ENCODE measurements at regions not wholly inside any gene's neighbourhood (a gene's known extent, or its start where the extent isn't known, plus 50 kb on each side); places are given as distances from the start of the nearest gene placed in this dataset.

DNA sequence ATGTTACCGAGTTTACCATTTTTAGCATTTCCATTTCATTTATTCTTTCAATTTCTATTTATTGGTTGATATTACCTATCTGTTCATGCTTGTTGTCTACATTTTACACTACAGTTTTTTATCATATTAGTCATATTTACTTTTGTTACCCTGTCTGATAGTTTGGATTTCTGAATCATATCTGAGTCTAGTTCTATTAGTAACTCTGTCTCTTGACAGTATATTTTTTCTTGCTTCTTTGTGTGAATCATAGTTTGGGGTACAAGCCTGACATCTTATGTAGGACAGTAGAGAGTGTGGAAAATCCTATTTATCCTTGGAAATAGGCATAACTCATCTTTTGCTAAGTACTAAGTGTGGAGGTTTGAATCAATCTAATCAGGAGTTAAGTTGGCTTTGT lies 263.9 kb upstream of the SESN3 start:
- in situ Hi-C loops (cut with MboI; ENCODE audit: low sequenced_read_pairs), result no loop called here

DNA sequence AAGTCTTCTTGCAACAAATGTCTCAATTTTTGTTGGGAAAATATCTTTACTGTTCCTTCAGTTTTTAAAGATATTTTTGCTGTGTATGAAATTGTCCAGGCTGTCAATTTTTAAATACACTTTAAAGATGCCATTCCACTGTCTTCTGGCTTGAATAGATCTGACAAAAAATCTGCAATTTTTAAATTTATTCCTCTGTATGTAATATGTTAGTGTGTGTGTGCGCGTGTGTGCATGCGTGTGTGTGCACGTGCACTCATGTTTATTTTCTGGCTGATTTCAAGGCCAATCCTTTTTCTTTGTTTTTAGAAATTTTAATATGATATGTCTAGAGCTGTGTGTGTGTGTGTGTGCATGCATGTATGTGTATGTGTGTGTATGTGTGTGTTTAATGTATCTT lies 263.2 kb upstream of the SESN3 start:
- in situ Hi-C loops (cut with MboI; ENCODE audit: low sequenced_read_pairs), result no loop called here

DNA sequence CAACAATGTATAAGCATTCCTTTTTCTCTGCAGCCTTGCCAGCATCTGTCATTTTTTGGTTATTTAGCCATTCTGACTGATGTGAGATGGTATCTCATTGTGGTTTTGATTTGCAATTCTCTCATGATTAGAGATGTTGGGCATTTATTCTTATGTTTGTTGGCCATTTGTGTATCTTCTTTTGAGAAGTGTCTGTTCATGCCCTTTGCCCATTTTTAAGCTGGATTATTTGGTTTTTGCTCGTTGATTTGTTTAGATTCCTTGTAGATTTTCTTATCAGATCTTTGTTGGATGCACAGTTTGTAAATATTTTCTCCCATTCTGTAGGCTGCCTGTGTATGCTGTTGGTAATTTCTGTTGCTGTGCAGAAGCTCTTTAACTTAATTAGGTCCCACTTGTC lies 259.6 kb upstream of the SESN3 start:
- in situ Hi-C loops (cut with MboI; ENCODE audit: low sequenced_read_pairs), result no loop called here

DNA sequence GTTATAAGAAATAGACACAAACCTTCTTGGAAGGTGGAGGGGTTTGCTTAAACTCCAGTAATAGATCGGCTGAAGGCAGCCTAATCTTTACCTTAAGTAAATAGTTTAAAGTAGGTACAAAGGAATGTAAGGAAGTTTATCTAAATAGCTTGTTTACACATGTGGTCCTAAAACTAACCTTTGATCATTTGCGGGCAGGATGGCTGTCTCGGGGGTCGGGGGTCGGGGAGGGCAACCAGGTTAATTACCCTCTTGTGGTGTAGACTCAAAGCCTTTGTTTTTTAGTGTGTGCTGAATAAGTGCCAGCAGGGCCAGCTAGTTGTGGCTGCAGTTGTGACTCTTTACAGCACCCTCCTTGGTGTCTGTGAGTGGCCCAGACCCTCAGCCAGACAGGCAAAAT lies 256.9 kb upstream of the SESN3 start:
- in situ Hi-C loops (cut with MboI; ENCODE audit: low sequenced_read_pairs), result no loop called here

DNA sequence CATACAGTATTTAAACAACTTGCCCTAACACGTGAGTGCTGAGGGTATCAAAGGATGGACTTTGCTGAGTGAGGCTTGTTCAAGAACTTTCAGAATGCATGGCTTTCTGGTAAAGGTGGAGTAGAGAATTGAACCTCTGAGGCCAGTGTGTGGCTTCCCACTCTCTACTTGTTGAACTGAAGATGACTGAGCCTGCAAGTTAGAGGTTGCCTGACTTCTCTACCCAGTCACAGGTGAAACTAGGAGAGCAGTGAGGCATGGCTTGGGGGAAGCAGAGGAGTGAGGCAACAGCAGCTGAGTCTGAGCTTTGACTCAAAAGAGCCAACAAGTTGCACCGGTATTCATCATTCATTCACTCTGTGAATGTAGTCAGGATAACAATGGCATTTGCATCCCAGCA lies 256.4 kb upstream of the SESN3 start:
- in situ Hi-C loops (cut with MboI; ENCODE audit: low sequenced_read_pairs), result no loop called here

DNA sequence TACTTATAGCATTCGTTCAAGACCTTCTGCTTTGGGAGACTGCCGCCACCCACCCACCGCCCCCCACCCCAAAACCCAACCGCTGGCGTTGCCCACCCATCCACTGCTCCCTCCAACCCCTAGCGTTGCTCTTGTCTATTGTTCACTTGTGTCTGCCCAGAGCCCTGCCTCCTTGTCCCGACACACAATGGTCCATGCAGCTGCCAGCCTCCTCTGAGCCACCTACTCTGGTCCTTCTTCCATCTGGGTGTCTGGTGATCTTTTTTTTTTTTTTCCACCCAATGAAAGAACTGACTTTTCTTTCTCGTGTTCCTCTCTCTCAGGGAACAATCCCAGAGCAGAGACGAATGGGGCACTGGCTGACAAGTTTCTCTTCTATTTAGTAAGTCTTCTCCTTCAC lies 256.0 kb upstream of the SESN3 start:
- in situ Hi-C loops (cut with MboI; ENCODE audit: low sequenced_read_pairs), result no loop called here

DNA sequence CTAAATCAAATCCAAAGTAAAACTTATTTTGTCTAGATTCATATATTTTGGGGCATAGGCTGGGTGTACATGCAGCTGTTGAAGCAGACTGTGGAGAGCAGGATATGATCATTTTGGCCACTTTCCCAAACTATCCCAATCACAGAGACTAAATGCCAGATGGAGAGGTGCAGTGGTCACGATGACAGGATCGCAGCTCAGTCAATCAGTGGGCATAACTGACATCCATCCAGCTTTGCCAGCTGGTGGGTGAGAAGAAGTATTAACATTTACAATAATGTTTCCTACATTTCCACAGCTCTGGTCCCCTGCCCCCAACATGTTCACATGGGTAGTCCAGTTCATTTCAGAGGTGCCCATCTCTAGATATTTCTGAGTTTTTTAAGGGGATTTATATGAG lies 255.5 kb upstream of the SESN3 start:
- in situ Hi-C loops (cut with MboI; ENCODE audit: low sequenced_read_pairs), result no loop called here

DNA sequence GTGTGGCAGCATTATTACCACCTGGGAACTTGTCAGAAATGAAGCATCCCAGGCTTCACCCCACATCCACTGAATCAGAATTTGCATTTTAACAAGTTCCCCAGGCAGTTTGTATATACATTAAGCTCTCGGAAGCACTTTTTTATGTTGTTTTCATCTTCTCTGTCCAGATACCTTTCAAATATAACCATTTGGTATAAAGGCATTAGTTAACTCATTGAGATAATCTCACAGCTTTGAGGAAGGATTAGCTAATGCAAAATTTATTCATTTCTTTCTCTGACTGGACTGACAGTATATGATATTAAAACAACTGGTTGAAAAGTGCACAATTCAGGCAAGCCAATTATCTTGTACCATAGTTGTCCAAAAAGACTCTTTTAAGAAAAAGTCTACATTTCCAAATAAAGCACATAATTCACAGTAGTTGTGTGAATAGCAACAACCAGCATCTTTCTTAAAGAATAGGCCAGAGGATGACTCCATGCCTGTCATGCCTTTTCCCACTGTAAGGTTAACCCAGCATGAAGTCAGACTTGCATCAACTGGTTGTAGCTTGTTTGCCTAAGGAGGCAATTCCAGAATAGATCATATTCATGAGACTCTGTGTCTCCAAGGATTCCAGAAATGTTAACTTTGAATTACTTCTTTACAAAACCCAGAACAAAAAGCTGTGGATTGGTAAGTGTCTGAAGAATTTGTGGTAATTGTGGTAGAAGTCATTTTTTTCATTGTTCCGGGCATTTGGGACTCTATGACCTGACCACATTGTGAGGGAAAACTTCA lies 254.3 kb upstream of the SESN3 start:
- in situ Hi-C loops (cut with MboI; ENCODE audit: low sequenced_read_pairs), result no loop called here

DNA sequence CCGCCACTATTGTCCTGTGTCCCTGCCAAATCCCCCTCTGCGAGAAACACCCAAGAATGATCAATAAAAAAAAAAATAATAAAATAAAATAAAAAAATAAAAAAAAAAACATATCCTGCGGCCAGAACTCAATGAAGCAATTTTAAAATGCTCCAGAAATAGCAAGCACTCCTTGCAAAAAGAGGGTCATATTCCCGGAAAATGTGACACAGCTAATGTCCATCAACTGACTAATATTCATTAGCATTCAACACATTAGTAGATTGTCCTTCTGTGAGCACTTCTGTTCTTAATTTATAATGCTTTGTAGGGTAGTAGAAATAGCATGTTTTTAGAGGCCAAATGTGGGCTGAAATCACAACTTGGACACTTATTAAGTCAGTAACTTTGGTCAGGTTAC lies 252.3 kb upstream of the SESN3 start:
- in situ Hi-C loops (cut with MboI; ENCODE audit: low sequenced_read_pairs), result no loop called here

DNA sequence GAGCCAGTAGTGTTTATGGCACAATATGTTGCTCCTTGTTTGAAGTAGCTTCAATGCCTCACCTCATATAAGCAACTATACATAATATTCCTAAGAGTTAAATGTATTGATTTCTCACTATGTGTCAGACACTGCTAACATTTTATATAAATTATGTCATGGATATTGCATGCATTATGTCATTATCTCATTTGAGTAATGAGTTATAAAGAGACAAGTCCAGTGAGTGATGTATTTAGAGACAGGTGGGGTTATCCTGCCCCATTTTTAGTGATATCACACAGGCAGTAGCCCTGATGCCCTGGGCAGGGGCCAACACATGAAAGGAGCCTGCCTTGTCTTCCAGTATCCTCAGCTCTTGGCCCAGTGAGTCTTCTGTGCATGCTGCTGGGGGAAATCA lies 247.0 kb upstream of the SESN3 start:
- in situ Hi-C loops (cut with MboI; ENCODE audit: low sequenced_read_pairs), result no loop called here

DNA sequence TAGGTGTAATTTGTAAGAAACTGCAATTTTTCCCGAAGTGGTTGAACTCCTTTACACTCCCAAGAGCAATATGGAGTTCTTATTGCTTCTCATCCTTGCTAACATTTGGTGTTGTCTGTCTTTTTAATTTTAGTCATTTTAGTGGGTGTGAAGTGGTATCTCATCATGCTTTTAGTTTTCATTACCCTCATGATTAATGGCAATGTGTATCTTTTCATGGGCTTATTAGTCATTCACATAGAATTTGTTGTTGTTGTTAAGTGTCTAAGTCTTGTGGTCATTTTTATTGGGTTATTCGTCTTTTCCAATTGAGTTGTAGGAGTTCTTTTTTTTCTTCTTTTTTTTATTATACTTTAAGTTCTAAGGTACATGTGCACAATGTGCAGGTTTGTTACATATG lies 238.3 kb upstream of the SESN3 start:
- in situ Hi-C loops (cut with MboI; ENCODE audit: low sequenced_read_pairs), result no loop called here

DNA sequence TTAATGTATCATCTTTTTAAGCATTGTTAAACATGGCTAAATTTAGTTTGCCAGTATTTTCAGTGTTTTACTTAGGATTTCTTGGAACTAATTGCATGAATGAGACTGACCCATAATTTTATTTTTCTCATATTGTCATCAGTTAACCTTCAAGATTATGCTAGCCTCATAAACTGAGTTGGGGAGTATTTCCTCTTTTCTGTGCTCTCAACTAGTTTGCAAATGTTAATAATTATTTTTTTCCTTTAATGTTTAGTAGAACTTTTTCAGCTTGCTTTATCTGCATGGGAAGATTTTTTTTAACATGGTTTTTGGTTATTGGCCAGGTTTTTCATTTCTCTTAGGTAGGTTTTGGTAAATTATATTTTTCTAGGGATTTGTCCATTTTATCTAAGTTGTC lies 235.4 kb upstream of the SESN3 start:
- in situ Hi-C loops (cut with MboI; ENCODE audit: low sequenced_read_pairs), result no loop called here

DNA sequence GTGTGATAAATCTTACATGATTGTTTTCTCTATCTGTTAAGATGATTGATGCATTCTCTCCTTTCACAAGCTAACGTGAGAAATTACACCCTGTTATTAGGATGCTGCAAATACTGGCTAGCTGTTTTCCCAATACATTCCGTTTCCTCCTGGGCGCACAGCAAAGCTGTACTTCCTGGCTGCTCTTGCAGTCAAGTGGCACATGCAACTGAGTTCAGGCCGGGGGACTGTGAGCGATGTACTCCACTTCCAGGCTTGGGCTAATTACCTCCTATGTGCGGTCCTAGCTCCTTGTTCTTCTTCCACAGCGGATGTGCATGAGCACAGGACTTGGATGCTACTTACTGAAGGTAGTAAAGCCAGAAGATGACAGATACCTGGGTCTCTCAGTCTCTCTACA lies 234.9 kb upstream of the SESN3 start:
- in situ Hi-C loops (cut with MboI; ENCODE audit: low sequenced_read_pairs), result no loop called here

DNA sequence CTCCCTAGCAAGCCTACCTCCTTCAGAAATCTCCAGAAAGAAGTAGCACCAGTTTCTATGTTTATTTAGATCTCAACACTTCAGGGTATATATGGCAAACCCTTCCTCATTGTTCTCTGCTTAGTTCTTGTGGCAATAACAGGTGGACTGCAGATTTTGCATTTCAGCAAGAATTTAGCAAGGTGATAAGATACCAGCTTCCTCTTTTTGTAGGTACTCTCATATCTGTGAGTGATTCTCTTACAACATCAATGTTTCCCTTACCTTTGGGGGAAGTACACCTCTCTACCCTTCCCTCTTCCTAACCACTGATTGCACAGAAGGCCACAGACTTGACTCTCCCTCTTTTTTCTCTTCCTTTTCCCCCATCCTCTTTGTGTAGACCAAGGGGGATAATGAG lies 230.9 kb upstream of the SESN3 start:
- in situ Hi-C loops (cut with MboI; ENCODE audit: low sequenced_read_pairs), result no loop called here

DNA sequence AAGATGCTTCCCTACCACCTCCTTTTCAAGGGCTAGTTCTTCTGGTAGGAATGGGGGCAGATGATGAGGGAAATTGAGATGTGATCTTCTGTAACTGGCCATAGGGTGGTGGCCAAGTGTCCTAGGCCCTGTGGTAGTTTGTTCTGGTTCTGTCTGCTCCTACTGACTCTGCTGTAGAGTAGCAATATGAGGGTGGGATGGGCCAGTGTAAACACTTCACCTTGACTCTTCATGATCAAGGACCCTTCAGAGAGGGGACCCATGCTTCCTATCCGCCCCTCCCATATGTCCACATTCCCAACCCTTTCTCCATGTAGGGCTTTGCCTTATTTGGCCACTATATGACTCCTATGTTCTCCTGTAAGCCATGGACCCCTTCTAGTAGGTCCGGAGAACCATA lies 230.3 kb upstream of the SESN3 start:
- in situ Hi-C loops (cut with MboI; ENCODE audit: low sequenced_read_pairs), result no loop called here

DNA sequence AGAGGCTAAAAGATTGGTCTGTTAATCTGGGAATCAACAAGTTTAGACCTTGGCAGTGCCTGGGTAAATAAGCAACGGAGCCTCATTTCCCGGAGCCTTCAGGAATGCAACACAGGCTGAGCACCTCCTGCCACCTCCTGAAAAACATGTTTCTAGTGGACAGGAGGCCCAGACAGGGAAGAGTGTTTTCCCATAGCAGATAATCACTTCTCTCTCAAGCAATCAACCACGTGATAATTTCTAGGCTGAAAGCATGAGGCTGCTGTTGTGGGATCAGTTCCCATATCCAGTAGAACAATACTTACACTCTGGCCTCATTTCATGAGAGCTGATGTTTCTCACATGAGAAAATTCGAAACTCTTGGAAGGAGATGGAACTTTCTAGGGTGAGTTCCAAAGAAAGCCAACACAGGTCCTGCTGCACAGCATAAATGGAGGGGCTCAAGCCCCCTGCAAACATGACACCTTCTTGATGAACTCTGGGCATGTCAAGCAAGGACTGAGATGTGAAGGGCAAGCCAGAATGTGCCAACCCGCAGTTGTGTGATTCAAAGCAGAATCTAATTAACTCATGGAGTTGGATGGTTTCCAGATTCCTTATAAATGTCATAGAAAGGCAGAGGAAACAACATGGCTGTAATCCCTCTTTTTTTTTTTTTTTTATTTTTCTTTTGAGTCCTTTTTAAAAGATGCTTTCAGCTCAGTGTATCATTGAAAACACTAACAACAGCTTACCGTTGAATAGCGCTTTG lies 228.5 kb upstream of the SESN3 start:
- in situ Hi-C loops (cut with MboI; ENCODE audit: low sequenced_read_pairs), result no loop called here

DNA sequence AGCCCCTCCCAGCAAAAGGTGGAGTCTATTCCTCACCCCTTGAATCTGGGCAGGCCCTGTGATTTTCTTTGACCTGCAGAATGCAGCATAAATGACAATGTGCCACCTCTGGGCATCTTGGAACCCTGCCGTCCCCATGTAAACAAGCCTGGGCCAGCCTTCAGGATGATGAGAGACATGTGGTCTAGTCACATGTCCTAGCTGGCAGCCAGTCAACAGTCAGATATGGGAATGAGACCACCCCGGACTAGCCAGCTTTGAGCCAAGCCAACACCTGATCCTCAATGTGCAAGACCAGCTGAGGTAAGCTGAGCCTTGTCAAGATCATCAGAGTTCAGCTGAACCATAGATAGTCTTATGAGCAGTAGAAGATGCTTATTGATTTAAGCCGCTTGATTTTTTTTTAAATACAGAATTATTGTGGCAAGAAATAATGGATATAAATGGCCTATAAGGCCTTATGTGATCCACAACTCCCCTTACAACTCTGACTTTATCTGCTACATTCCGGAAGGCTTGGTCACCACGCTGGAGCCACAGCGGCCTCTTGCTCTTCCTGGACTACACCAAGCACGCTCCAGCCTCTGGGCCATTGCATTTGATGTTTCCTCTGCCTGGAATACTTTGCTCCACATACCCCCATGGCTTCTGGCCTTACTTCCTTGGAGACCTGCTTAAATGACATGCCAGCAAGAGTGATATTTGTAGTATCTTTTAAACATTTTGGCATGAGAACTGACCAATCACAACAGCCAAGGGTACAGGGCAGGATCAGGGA lies 225.9 kb upstream of the SESN3 start:
- in situ Hi-C loops (cut with MboI; ENCODE audit: low sequenced_read_pairs), result no loop called here

DNA sequence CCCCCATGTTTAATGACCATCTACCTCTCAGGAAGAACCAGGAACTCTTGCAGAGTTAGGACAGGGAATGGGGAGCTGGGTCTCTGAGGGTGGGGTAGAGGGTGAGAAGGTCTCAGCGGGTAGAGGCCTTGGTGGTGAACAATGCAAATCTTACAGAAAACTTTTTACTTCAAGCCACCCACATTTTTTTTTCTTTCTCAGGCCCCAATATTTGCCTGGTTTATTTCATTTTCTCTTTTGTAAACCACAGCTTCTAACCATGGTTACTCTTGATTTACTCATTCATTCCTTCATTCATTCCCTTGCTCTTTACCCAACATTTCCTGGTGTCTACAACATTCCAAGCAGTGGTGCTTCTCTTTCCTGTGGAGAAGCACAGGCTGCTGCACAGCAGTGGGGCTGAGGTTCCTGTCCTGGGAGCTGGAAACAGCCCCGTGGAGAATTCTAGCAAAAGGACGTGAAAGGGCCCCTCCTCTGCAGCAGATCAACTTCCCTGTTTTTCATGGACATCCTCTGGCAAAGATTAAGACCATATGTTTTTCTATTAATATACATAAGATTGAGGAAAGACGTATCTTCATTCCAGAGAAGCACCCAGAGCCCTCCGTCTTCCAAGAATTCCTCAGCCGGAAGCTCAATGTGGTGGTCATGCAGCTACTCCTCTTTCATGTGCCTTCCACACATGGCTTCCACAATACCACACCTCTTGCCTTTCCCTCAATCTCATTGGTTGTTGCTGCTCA lies 224.4 kb upstream of the SESN3 start:
- in situ Hi-C loops (cut with MboI; ENCODE audit: low sequenced_read_pairs), result no loop called here

DNA sequence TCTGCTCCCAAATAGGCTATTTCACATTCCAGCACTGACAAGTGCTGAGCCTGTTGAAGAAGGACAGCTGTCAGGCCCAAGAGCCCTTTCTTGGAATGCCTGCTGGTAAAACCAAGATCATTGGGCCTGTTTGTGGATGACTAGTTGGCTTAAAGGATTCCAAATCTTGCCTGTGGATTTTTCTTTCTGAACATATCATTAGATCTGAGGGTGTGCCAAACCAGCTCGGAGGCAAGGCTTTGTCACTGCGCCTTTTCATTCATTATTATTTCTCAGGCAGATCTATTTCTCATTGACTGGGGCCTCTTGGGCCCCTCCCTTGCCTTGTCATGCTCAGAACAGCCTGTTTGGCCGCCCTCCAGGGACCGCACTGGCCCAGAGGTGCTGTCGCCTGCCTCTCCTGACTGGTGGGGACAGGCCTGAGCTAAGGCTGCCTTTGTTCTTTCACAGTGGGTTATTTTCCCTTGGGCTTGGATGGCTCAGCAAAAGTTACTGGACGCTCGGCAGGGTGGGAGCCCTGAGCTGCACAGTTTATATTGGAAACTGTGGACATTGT lies 222.7 kb upstream of the SESN3 start:
- in situ Hi-C loops (cut with MboI; ENCODE audit: low sequenced_read_pairs), result no loop called here

DNA sequence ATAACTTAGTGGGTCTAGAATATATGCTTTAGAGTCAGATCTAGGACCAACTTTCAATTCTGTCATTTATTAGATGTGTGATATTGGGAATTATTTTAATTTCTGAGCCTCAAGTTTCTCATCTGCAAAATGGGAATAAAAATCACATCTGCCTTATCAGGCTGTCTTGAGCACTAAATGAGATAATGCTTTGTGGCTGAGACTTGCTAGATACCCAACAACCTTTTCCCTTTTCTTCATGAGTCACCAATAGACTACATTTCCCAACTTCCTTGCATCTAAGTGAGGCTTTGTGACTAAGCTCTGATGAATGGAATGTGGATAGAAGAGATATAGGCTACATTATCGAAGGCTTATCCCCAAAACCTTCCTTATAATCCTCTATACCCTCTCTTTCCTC lies 220.7 kb upstream of the SESN3 start:
- in situ Hi-C loops (cut with MboI; ENCODE audit: low sequenced_read_pairs), result no loop called here

DNA sequence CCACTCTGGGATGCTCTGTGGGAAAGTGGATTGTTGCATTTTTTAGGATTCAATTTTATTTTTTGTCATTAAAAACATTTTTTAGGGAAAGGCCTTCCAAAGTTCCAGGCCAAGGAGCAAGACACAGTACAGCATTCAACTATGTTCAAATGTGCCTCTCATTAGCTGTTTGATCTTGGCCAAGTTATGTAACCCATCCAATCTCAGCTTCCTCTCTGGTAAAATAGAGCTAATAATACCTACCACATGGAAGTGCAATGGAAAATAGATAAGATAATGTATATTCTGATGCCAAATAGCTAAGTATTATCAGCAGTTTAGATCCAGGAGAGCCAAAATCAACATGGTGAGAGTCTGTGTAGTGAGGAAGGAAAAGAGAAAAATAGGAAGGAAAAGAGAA lies 220.3 kb upstream of the SESN3 start:
- in situ Hi-C loops (cut with MboI; ENCODE audit: low sequenced_read_pairs), result no loop called here
